AG04449 (cell line): ENCODE measurements at regions not wholly inside any gene's neighbourhood (a gene's known extent, or its start where the extent isn't known, plus 50 kb on each side); places are given as distances from the start of the nearest gene placed in this dataset.

Experiments
- CTCF ChIA-PET: fragments of 350-600 bp; formaldehyde crosslinking; extraction: SDS; loops from one replicate; lab custom pipeline; 2021; ENCODE audit warnings: antibody characterized with exemption; lab: Yijun Ruan, JAX
- POLR2A ChIA-PET: fragments of 400-600, 350-600 bp; formaldehyde crosslinking; extraction: SDS; loops from one replicate; lab custom pipeline; 2020; ENCODE audit warnings: antibody characterized with exemption, inconsistent platforms; lab: Yijun Ruan, JAX
- DNase-seq: peaks from one replicate; pipeline ENCODE4 v3.0.0-alpha.2; 2010; ENCODE audit warnings: low read depth, low spot score
- H3K4me3 ChIP-seq: 2 replicates; pipeline ENCODE4 v1.5.1; 2011; ENCODE audit warnings: low read depth, mild to moderate bottlenecking, control low read depth, low read length
- TF ChIP-seq, protein P1 (sequence below): IDR thresholded peaks from one replicate; pipeline ENCODE4 v1.5.1; 2011; ENCODE audit warnings: mild to moderate bottlenecking, moderate library complexity, low read length, control low read depth, inconsistent platforms; ENCODE audit not compliant: insufficient read depth; ENCODE audit errors: missing control alignments

- DNase-seq: no peak
- no peak overlapping the region for H3K4me3 ChIP-seq
- CTCF ChIA-PET: no interaction called here
- POLR2A ChIA-PET: no interaction called here
- TF ChIP-seq, protein P1, sequence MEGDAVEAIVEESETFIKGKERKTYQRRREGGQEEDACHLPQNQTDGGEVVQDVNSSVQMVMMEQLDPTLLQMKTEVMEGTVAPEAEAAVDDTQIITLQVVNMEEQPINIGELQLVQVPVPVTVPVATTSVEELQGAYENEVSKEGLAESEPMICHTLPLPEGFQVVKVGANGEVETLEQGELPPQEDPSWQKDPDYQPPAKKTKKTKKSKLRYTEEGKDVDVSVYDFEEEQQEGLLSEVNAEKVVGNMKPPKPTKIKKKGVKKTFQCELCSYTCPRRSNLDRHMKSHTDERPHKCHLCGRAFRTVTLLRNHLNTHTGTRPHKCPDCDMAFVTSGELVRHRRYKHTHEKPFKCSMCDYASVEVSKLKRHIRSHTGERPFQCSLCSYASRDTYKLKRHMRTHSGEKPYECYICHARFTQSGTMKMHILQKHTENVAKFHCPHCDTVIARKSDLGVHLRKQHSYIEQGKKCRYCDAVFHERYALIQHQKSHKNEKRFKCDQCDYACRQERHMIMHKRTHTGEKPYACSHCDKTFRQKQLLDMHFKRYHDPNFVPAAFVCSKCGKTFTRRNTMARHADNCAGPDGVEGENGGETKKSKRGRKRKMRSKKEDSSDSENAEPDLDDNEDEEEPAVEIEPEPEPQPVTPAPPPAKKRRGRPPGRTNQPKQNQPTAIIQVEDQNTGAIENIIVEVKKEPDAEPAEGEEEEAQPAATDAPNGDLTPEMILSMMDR: no peak
Observed at GRCh38 chr2:204228169-204228886, 291.8 kb downstream of the ICOS start.

GRCh38 chr2:204234248-204234647, 297.7 kb downstream of the ICOS start:
- ChIA-PET CTCF (interaction anchor here (0.6 kb wide), 1 partner anchor 637 kb away, joined by 3 read pairs; no protein-coding TSS in a partner anchor), POLR2A (interaction anchor here (0.6 kb wide), 1 partner anchor 9 kb away, joined by 4 read pairs; no protein-coding TSS in a partner anchor)
- H3K4me3 ChIP-seq: no peak overlapping the region
- DNase-seq: no peak
- TF ChIP-seq, protein P1: no peak

DNA sequence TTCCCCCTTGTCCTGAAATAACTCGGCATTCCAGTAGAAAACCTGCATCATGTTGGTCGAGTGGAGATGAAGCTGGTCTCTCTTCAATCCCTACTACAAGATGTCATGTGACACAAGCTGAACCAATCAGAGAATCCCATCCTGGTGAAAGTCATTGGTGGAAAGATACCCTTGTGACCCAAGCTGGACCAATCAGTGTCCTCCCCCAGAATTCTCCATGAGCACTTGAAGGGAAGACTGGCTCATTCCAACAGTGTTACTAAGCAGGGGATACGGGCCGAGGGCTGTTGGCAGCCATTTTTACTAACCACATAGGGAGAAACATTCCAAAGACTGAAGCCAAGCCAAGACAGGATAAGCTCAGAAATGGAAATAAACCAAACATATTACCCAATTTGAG, 298.3 kb downstream of the ICOS start:
- ChIA-PET CTCF (no interaction called here), POLR2A (interaction anchor here (0.6 kb wide), 1 partner anchor 8 kb away, joined by 4 read pairs; no protein-coding TSS in a partner anchor)
- no peak overlapping the region for H3K4me3 ChIP-seq
- TF ChIP-seq, protein P1: no peak
- no peak for DNase-seq

- H3K4me3 ChIP-seq: no peak overlapping the region
- TF ChIP-seq, protein P1: no peak
- CTCF ChIA-PET: no interaction called here
- DNase-seq: no peak
- POLR2A ChIA-PET: no interaction called here
Observed at GRCh38 chr2:204237416-204237815, 300.9 kb downstream of the ICOS start.

DNA sequence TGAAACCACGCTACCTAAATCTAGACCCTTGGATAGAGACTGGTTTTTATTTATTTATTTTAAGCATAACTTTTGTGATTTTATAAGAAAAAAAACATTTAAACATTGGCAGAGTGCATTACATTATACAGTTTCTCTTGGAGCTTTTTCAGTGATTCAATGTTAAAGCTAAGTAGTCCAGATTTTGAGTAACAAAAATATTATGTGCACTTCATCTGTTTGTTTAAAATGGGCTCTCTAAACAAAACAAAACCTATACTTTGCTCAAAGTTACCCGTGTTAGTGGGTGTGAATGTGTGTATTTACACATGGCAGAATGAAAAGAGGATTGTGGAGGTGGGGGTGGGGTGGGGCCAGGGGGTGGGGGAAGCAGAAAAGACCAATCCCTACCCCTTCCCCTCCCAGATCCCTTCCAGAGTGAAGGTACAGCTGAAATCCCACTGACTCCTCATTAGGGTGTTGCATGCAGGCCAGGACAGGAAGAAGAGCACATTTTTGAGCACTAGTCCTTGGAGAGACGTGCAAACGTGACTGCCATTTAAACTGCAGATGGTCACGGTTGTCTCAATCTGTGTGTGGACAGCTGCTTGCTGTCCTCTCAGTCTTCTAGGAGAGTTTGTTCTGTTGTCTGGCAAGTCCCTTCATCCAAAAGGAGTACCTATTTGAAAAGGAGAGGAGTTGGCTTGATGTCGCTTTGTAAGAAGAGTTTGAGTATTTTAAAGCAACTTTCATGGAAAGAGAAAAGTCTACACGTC, 303.0 kb downstream of the ICOS start:
- POLR2A ChIA-PET: no interaction called here
- CTCF ChIA-PET: interaction anchor here (1.2 kb wide), 1 partner anchor 21 kb away, joined by 3 read pairs; no protein-coding TSS in a partner anchor
- TF ChIP-seq, protein P1: no peak
- DNase-seq: no peak
- no peak overlapping the region for H3K4me3 ChIP-seq

GRCh38 chr2:204240961-204241360, 304.3 kb upstream of the PARD3B start:
- TF ChIP-seq, protein P1: no peak
- H3K4me3 ChIP-seq: no peak overlapping the region
- POLR2A ChIA-PET: no interaction called here
- DNase-seq: no peak
- CTCF ChIA-PET: no interaction called here
